NT2/D1 (cell line): ENCODE measurements at regions not wholly inside any gene's neighbourhood (a gene's known extent, or its start where the extent isn't known, plus 50 kb on each side); places are given as distances from the start of the nearest gene placed in this dataset.
"Not testable (repeated sequence)": the region's sequence is repeated elsewhere in the genome, so short reads cannot be mapped to it uniquely, and the experiment has no call there.

Source experiments
- SUZ12 ChIP-seq: IDR thresholded peaks from 2 replicates; pipeline ENCODE4 v1.6.1; 2011; ENCODE audit not compliant: insufficient read length, insufficient read depth; ENCODE audit errors: extremely low read depth
- YY1 ChIP-seq: IDR thresholded peaks from 2 replicates; pipeline ENCODE4 v1.6.1; 2011; ENCODE audit not compliant: insufficient read length, insufficient read depth
- ZNF274 ChIP-seq: IDR thresholded peaks from 2 replicates; pipeline ENCODE4 v1.6.1; 2011; ENCODE audit warnings: mild to moderate bottlenecking, low read depth, low read length

- not testable (repeated sequence) for TF ChIP-seq ZNF274, YY1, SUZ12
Measured at GRCh38 chr1:166602801-166603200, 236.5 kb upstream of the POGK start.
